NAMALWA (cell line): ENCODE measurements at regions not wholly inside any gene's neighbourhood (a gene's known extent, or its start where the extent isn't known, plus 50 kb on each side); places are given as distances from the start of the nearest gene placed in this dataset.

ENCODE experiments used
- DNase-seq: peaks from one replicate; pipeline ENCODE4 v3.0.0-alpha.2; 2015; ENCODE audit warnings: low spot score

GRCh38 chr12:41981758-41982157 lies 162.9 kb downstream of the GXYLT1 start:
- DNase-seq: no peak

GRCh38 chr12:41981013-41981412 lies 163.7 kb downstream of the GXYLT1 start:
- no peak for DNase-seq

- no peak for DNase-seq
These were observed 164.3 kb downstream of the GXYLT1 start for GRCh38 chr12:41980390-41980789.

GRCh38 chr12:41979574-41979973 lies 165.1 kb downstream of the GXYLT1 start:
- DNase-seq: no peak

- no peak for DNase-seq
These were observed 172.1 kb downstream of the GXYLT1 start for GRCh38 chr12:41972598-41972997.

GRCh38 chr12:41972196-41972595 lies 172.5 kb downstream of the GXYLT1 start:
- no peak for DNase-seq

- no peak for DNase-seq
These were observed 173.9 kb downstream of the GXYLT1 start for GRCh38 chr12:41970744-41971143.

GRCh38 chr12:41968599-41968998 lies 176.1 kb downstream of the GXYLT1 start:
- no peak for DNase-seq

- DNase-seq: no peak
These were observed 176.8 kb downstream of the GXYLT1 start for GRCh38 chr12:41967668-41968500.

- DNase-seq: no peak
These were observed 177.8 kb downstream of the GXYLT1 start for GRCh38 chr12:41966916-41967315.

GRCh38 chr12:41966001-41966400 lies 178.7 kb downstream of the GXYLT1 start:
- no peak for DNase-seq

- no peak for DNase-seq
These were observed 181.3 kb downstream of the GXYLT1 start for GRCh38 chr12:41963398-41963797.

- no peak for DNase-seq
These were observed 182.5 kb downstream of the GXYLT1 start for GRCh38 chr12:41962171-41962572.

GRCh38 chr12:41959271-41959670 lies 185.4 kb downstream of the GXYLT1 start:
- DNase-seq: no peak

GRCh38 chr12:41956353-41956752 lies 188.3 kb downstream of the GXYLT1 start:
- no peak for DNase-seq

- DNase-seq: no peak
These were observed 194.2 kb downstream of the GXYLT1 start for GRCh38 chr12:41950455-41950854.

- no peak for DNase-seq
These were observed 198.6 kb downstream of the GXYLT1 start for GRCh38 chr12:41946106-41946505.

GRCh38 chr12:41944216-41944615 lies 200.5 kb downstream of the GXYLT1 start:
- no peak for DNase-seq

- no peak for DNase-seq
These were observed 201.0 kb downstream of the GXYLT1 start for GRCh38 chr12:41943671-41944070.

- DNase-seq: no peak
These were observed 202.3 kb downstream of the GXYLT1 start for GRCh38 chr12:41942354-41942753.

- no peak for DNase-seq
These were observed 203.6 kb downstream of the GXYLT1 start for GRCh38 chr12:41941079-41941478.

GRCh38 chr12:41940571-41940970 lies 204.1 kb downstream of the GXYLT1 start:
- no peak for DNase-seq

GRCh38 chr12:41936333-41936732 lies 208.3 kb downstream of the GXYLT1 start:
- DNase-seq: no peak

- no peak for DNase-seq
These were observed 208.8 kb downstream of the GXYLT1 start for GRCh38 chr12:41935911-41936310.
